HL-60 (cell line): ENCODE measurements at regions not wholly inside any gene's neighbourhood (a gene's known extent, or its start where the extent isn't known, plus 50 kb on each side); places are given as distances from the start of the nearest gene placed in this dataset.

Source experiments
- GABPA ChIP-seq: IDR thresholded peaks from 2 replicates; pipeline ENCODE4 v1.6.1; 2012; ENCODE audit warnings: low read depth
- SPI1 ChIP-seq: IDR thresholded peaks from 2 replicates; pipeline ENCODE4 v1.6.1; 2012; ENCODE audit warnings: low read depth, mild to moderate bottlenecking, borderline replicate concordance
- TF ChIP-seq, protein P1 (sequence below): IDR thresholded peaks from one replicate; pipeline ENCODE4 v1.5.1; 2011; ENCODE audit warnings: low read length, control low read depth, inconsistent platforms; ENCODE audit not compliant: insufficient read depth

- TF ChIP-seq, protein P1, sequence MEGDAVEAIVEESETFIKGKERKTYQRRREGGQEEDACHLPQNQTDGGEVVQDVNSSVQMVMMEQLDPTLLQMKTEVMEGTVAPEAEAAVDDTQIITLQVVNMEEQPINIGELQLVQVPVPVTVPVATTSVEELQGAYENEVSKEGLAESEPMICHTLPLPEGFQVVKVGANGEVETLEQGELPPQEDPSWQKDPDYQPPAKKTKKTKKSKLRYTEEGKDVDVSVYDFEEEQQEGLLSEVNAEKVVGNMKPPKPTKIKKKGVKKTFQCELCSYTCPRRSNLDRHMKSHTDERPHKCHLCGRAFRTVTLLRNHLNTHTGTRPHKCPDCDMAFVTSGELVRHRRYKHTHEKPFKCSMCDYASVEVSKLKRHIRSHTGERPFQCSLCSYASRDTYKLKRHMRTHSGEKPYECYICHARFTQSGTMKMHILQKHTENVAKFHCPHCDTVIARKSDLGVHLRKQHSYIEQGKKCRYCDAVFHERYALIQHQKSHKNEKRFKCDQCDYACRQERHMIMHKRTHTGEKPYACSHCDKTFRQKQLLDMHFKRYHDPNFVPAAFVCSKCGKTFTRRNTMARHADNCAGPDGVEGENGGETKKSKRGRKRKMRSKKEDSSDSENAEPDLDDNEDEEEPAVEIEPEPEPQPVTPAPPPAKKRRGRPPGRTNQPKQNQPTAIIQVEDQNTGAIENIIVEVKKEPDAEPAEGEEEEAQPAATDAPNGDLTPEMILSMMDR = no peak
- TF ChIP-seq GABPA (no peak), SPI1 (no peak)
Measured at GRCh38 chr4:54843106-54843505, 185.3 kb downstream of the KIT start.
